GM12874 (cell line): ENCODE measurements at regions not wholly inside any gene's neighbourhood (a gene's known extent, or its start where the extent isn't known, plus 50 kb on each side); places are given as distances from the start of the nearest gene placed in this dataset.

Experiments used
- CTCF ChIP-seq: IDR thresholded peaks from 2 replicates; pipeline ENCODE4 v1.5.1; 2011; ENCODE audit warnings: low read depth, mild to moderate bottlenecking, control low read depth, low read length, moderate library complexity; ENCODE audit not compliant: insufficient read depth

GRCh38 chrX:39563178-39563577 lies 534.6 kb downstream of the BCOR start:
- TF ChIP-seq CTCF: no peak

- TF ChIP-seq CTCF: no peak
These were observed 533.0 kb downstream of the BCOR start for GRCh38 chrX:39564751-39565150.

DNA sequence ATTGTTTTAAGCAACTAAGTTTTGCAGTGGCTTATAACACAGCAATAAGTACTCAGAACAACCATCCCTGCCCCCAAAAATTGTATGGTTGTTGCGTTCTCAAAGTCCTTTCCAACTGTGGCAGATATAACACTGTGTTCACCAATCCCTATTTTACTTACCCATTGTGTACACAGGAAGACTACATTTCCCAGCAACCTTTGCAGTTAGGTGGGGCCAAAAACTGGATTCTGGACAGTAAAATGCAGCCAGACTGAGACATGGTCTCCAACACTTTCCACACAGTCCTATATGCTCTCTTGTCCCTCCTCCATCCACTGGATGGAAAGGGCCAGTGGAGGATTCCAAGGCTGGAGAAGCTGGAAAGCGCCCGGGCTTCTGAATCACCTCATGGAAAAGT lies 523.6 kb downstream of the BCOR start:
- no peak for TF ChIP-seq CTCF

GRCh38 chrX:39576041-39576872 lies 521.5 kb downstream of the BCOR start:
- no peak for TF ChIP-seq CTCF

DNA sequence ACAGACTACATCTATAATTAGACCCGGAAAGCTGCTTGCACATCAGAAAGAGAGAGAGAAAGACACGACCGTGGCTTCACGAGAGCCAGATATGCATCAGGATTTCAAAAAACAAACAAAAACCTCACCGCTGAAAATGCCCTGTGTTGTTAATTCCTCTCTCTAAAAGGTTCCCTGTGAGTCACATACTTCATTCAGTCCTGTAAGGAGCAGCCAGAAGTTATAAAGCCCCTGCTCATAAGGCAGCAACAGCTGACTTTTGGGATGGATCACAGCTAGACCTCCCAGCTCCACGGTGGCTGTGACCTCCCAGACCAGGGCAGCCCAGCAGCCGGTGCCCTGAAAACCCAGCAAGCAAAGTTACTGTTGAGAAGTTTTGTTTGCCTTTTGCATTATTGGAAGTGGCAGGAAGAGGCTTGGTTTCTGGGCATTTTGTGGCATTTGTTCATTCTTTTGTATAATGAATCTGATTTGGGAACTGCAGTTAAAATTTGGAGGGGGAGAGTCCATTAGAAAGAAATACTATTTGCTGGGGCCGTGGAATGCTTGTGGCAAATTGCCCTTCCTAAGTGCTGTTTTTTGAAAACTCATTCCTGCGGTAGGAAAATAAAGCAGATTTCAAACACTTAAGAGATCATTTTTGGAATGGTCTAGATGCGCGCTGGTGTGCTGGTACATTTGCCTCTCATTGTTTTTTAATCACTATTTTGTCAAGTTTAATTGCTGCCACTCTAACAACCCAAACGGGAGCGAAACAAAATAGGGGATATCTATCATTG lies 520.4 kb downstream of the BCOR start:
- no peak for TF ChIP-seq CTCF

GRCh38 chrX:39577985-39578869 lies 519.5 kb downstream of the BCOR start:
- no peak for TF ChIP-seq CTCF

DNA sequence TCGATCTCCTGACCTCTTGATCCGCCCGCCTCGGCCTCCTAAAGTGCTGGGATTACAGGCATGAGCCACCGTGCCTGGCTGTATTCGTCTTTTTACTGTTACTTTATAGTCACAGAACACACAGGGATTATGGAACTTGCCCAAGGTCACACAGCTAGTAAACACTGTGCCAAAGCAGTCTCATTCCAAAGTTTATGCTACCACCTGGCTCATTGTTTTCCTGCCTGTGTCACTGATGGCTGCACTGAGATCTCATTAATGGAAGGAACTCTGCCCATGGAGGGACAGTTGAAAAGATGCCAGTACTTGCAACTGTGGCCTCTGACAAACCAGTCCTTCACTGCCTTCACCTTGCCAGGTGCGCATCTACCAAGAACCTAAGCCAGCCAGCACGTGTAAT lies 517.7 kb downstream of the BCOR start:
- TF ChIP-seq CTCF: no peak
